ENCODE measurements at regions not wholly inside any gene's neighbourhood (a gene's known extent, or its start where the extent isn't known, plus 50 kb on each side); places are given as distances from the start of the nearest gene placed in this dataset.

DNA sequence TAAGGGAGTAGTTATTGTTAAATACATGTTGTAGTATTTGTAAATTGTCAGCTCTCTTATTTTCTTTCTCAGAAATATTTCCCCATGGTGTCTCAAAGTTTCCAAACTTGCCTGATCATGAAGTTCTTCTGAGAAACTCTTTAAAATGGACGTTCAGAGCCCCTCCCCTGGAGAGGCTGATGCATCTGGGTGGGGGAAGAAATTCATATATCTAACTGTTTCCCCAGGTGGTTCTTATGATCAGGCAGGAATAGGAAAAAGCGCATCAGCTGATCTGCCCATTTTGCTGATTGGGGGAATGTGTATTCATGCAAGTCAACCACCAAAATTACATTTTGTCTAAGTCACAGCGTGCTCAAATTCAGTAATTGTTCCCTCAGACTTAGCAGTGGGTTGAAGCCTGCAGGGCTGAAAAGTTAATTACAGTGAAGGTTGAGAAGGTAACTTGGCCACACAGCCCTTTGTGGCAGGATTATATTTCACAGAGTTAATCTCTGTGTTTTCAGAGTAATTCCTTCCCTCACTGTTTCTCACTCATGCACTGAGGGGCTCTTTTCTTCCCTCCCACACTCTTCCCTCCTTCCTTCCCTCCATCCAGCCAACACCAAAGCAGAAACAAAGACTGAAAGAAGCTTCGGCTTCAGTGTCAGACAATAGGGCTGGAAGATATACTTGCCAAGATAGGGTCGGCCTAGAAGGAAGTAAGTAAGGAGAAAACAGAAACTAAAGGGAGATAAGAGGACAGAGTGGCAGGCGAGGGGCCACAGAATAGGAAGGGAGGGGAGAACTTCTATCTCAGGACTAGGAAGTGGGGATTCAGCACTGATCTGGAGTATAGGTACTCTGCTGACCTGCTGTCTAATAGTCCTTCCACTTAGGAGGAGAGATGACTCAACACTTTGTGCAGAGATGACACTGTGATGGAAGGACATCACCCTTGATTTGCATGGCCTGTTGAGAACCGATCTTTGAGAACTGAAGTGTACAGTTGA lies 50.5 kb upstream of the STARD3NL start (continued):
- TF ChIP-seq, protein P1, sequence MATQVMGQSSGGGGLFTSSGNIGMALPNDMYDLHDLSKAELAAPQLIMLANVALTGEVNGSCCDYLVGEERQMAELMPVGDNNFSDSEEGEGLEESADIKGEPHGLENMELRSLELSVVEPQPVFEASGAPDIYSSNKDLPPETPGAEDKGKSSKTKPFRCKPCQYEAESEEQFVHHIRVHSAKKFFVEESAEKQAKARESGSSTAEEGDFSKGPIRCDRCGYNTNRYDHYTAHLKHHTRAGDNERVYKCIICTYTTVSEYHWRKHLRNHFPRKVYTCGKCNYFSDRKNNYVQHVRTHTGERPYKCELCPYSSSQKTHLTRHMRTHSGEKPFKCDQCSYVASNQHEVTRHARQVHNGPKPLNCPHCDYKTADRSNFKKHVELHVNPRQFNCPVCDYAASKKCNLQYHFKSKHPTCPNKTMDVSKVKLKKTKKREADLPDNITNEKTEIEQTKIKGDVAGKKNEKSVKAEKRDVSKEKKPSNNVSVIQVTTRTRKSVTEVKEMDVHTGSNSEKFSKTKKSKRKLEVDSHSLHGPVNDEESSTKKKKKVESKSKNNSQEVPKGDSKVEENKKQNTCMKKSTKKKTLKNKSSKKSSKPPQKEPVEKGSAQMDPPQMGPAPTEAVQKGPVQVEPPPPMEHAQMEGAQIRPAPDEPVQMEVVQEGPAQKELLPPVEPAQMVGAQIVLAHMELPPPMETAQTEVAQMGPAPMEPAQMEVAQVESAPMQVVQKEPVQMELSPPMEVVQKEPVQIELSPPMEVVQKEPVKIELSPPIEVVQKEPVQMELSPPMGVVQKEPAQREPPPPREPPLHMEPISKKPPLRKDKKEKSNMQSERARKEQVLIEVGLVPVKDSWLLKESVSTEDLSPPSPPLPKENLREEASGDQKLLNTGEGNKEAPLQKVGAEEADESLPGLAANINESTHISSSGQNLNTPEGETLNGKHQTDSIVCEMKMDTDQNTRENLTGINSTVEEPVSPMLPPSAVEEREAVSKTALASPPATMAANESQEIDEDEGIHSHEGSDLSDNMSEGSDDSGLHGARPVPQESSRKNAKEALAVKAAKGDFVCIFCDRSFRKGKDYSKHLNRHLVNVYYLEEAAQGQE (IDR thresholded peaks at IDR 0.05; ENCODE audit: borderline replicate concordance) = peak; percentile 35; the same call in 1 of the 2 replicates
- TF ChIP-seq, protein P1 (CRISPR knock-in tag; IDR thresholded peaks at IDR 0.05; ENCODE audit: low read depth) = no peak
- TF ChIP-seq ARID1B (IDR thresholded peaks at IDR 0.05) (peak; percentile 73), L3MBTL2 (IDR thresholded peaks at IDR 0.05) (0 out of 2 replicates have a peak, but pooled peaks have one; percentile 23), DPF2 (IDR thresholded peaks at IDR 0.05) (peak; percentile 75), CTBP1 (IDR thresholded peaks at IDR 0.05; ENCODE audit: borderline replicate concordance) (peak; percentile 85; the same call in 1 of the 2 replicates), CCNT2 (IDR thresholded peaks at IDR 0.05; ENCODE audit: borderline replicate concordance, extremely low read depth, insufficient read length, low read depth, low read length) (peak; percentile 35), BRF1 (IDR thresholded peaks at IDR 0.05; ENCODE audit: borderline replicate concordance, extremely low read depth, insufficient read length) (no peak), MEIS2 (IDR thresholded peaks at IDR 0.05; ENCODE audit: partially characterized antibody) (peak; percentile 66)
- TF ChIP-seq, protein P2, sequence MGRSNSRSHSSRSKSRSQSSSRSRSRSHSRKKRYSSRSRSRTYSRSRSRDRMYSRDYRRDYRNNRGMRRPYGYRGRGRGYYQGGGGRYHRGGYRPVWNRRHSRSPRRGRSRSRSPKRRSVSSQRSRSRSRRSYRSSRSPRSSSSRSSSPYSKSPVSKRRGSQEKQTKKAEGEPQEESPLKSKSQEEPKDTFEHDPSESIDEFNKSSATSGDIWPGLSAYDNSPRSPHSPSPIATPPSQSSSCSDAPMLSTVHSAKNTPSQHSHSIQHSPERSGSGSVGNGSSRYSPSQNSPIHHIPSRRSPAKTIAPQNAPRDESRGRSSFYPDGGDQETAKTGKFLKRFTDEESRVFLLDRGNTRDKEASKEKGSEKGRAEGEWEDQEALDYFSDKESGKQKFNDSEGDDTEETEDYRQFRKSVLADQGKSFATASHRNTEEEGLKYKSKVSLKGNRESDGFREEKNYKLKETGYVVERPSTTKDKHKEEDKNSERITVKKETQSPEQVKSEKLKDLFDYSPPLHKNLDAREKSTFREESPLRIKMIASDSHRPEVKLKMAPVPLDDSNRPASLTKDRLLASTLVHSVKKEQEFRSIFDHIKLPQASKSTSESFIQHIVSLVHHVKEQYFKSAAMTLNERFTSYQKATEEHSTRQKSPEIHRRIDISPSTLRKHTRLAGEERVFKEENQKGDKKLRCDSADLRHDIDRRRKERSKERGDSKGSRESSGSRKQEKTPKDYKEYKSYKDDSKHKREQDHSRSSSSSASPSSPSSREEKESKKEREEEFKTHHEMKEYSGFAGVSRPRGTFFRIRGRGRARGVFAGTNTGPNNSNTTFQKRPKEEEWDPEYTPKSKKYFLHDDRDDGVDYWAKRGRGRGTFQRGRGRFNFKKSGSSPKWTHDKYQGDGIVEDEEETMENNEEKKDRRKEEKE (IDR thresholded peaks at IDR 0.05; ENCODE audit: borderline replicate concordance in 1 of 2, control insufficient read depth in 1 of 2, low read depth in 2 of 2, low read length in 1 of 2) = no peak
- TF ChIP-seq, protein P3, sequence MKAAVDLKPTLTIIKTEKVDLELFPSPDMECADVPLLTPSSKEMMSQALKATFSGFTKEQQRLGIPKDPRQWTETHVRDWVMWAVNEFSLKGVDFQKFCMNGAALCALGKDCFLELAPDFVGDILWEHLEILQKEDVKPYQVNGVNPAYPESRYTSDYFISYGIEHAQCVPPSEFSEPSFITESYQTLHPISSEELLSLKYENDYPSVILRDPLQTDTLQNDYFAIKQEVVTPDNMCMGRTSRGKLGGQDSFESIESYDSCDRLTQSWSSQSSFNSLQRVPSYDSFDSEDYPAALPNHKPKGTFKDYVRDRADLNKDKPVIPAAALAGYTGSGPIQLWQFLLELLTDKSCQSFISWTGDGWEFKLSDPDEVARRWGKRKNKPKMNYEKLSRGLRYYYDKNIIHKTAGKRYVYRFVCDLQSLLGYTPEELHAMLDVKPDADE (conservative IDR thresholded peaks at IDR 0.05; ENCODE audit: control insufficient read depth, low read depth, low read length) = no peak
